ENCODE measurements at regions not wholly inside any gene's neighbourhood (a gene's known extent, or its start where the extent isn't known, plus 50 kb on each side); places are given as distances from the start of the nearest gene placed in this dataset.
"Not testable (repeated sequence)": the region's sequence is repeated elsewhere in the genome, so short reads cannot be mapped to it uniquely, and the experiment has no call there.

GRCh38 chr2:8593243-8593642 is 88.6 kb upstream of the ID2 start:
- DNase-seq (ENCODE audit: low read depth, low spot score): no peak

- DNase-seq (ENCODE audit: low read depth, low spot score): no peak
Observed at GRCh38 chr2:8594731-8595427, 87.0 kb upstream of the ID2 start.

GRCh38 chr2:8595428-8595805 is 86.4 kb upstream of the ID2 start:
- no peak for DNase-seq (ENCODE audit: low read depth, low spot score)

- no peak for DNase-seq (ENCODE audit: low read depth, low spot score)
Observed at GRCh38 chr2:8595811-8596600, 85.8 kb upstream of the ID2 start.

DNA sequence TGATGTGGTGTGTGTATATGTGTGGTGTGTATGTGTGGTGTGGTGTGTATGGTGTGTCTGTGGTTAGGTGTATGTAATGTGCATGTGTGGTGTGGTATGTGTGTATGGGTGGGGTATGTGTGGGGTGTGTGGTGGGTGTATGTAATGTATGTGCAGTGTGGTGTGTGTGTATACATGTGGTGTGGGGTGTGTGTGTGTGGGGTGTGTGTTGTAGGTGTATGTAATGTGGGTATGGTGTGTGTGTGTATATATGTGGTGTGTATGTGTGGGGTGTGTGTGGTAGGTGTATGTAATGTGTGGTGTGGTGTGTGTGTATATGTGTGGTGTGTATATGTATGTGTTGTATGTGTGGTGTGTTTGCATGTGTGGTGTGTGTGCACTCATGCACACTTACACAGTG is 84.8 kb upstream of the ID2 start:
- DNase-seq (ENCODE audit: low read depth, low spot score): no peak

DNA sequence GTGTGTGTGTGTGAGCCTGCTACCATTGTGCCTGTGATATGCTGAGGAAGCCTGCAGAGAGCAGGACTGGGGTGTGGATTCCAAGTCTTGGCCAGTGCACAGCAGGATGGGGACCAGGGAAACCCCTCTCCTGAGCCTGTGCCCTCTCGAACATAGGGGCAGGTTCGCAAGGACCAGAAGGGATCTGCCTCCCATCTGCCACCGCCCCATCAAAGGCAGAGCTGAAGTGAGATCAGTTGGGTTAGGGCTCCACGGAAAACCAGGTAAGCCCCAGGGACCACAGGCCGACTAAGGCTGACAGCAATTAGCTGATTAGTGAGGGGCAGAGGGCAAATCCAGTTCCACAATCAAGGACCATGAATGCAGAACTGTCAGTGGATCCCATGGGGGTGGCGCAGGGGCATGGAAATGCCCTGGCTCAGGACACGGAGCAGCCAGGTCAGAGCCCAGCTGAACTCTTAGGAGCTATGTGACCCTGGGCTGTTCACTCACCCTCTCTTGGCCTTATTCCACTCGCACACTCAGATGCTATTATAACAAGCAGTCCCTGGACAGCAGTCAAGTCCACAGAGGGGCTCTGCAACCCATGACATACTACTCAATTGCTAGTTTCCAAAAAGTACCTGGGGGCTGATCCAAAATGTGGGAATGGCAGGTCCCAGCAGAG is 84.2 kb upstream of the ID2 start:
- DNase-seq (ENCODE audit: low read depth, low spot score): no peak

- no peak for DNase-seq (ENCODE audit: low read depth, low spot score)
Observed at GRCh38 chr2:8598295-8599165, 83.3 kb upstream of the ID2 start.

- DNase-seq (ENCODE audit: low read depth, low spot score): no peak
Observed at GRCh38 chr2:8599421-8600242, 82.2 kb upstream of the ID2 start.

DNA sequence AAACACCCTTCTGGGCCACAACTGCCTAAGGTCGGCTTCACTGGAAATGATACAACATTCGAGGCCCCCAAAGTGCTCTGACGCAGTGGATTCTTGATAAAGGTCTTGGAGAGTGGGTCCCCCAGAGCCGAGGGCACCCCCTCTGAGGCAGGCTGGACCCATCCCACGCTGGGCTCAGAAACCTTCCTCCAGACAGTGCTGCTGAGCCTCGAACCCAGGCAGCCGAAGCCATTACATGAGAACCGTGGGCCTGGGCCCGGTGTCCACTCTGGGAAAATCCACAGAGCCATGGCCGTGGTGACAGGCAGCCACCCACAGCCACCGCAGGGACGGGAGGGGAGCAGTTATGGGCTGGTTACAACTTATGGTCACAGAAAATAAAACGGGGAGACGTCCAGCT is 81.4 kb upstream of the ID2 start:
- no peak for DNase-seq (ENCODE audit: low read depth, low spot score)

- DNase-seq (ENCODE audit: low read depth, low spot score): no peak
Observed at GRCh38 chr2:8602809-8603208, 79.0 kb upstream of the ID2 start.

DNA sequence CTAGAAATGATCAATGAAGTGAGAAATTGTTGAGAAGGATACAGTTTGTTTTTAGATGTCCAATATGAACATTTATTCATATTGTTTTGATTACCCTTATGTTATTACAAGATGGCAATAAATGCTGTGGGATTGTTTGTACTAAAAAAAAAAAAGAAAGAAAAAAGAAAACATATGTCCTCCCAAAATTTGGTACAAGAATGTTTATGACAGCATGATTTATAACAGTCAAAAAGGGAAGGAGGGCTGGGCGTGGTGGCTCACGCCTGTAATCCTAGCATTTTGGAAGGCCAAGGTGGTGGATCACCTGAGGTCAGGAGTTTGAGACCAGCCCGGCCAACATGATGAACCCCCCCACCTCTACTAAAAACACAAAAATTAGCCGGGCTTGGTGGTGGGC is 78.5 kb upstream of the ID2 start:
- not testable (repeated sequence) for DNase-seq (ENCODE audit: low read depth, low spot score)

DNA sequence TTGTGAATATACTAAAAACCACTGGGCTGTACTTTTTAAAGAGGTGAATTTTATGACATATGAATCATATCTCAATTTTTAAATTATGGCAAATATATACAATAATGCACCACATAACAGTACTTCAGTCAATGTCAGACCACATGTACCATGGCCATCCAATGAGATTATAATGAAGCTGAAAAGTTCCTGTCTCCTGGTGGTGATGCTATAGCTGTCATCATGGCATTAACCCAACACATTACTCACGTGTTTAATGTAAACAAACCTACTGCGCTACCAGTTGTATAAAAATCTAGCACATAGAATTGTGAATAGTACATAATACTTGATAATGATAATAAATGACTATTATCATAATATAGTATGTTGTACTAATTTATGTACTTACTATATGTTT is 77.6 kb upstream of the ID2 start:
- no peak for DNase-seq (ENCODE audit: low read depth, low spot score)

- no peak for DNase-seq (ENCODE audit: low read depth, low spot score)
Observed at GRCh38 chr2:8605351-8606065, 76.3 kb upstream of the ID2 start.

GRCh38 chr2:8606226-8606625 is 75.6 kb upstream of the ID2 start:
- no peak for DNase-seq (ENCODE audit: low read depth, low spot score)

- DNase-seq (ENCODE audit: low read depth, low spot score): no peak
Observed at GRCh38 chr2:8606649-8607550, 75.0 kb upstream of the ID2 start.

DNA sequence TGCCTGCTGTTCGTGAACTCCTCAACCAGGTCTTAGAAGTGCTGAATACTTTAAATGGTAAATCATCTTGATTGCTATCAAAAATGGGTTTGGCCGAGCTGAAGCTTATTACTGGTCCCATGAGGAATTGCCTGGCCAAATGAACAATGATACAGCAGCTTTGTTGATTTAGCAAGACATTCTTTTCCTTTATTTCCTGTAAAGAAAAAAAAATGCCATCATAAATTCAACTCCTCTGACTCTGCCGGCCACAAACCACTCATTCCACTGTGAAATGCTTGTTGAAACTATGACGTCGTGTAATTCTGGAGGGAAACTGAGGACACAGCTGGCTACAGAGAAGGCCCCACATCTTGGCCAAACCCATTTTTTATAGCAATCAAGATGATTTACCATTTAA is 74.2 kb upstream of the ID2 start:
- no peak for DNase-seq (ENCODE audit: low read depth, low spot score)

DNA sequence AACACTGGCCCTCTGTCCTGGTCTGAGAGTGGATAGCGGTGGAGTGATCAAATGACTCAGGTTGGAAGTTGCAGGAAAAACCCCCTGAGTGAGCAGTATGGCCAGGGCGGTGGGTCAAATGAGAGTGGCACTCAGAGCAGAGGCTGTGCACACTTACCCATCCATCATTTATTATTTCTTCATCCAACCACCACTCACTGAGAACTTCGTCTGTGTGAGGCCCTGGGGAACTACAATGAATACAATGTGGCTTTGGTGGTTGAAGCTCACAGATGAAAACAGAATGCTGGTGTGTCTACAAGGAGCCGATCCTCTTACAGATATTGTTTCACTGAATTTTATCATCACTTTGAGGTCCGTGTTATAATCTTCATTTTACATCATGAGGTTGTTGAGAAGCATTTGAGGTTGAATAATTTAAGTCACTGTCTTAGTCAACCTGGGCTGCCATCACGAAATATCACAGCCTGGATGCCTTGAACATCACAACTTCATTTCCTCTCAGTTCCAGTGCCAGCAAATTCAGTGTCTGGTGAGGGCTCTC is 73.4 kb upstream of the ID2 start:
- DNase-seq (ENCODE audit: low read depth, low spot score): no peak

GRCh38 chr2:8609357-8609811 is 72.5 kb upstream of the ID2 start:
- DNase-seq (ENCODE audit: low read depth, low spot score): peak; percentile 48

DNA sequence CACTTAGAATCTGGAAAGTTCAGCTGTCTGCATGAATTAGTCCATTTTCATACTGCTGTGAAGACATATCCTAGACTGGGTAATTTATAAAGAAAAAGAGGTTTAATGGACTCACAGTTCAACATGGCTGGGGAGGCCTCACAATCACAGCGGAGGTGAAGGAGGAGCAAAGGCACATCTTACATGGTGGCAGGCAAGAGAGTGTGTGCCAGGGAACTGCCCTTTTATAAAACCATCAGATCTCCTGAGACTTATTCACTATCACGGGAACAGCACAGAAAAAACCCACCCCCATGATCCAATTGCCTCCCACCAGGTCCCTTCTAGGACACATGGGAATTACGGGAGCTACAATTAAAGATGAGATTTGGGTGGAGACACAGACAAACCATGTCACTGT is 71.1 kb upstream of the ID2 start:
- DNase-seq (ENCODE audit: low read depth, low spot score): not testable (repeated sequence)

All from iPS DF 19.7 (cell line).